Stimulated activated CD4-positive, alpha-beta T cell treated with anti-CD3 and anti-CD28 coated beads, Interleukin-1b, Interleukin-23, amount 100 ng/mL, for 48 hours (primary cell): ENCODE measurements at regions not wholly inside any gene's neighbourhood (a gene's known extent, or its start where the extent isn't known, plus 50 kb on each side); places are given as distances from the start of the nearest gene placed in this dataset.
"Not testable (repeated sequence)": the region's sequence is repeated elsewhere in the genome, so short reads cannot be mapped to it uniquely, and the experiment has no call there.

ENCODE experiments used
- DNase-seq: peaks from one replicate; pipeline ENCODE4 v3.0.0-alpha.2; 2020

DNA sequence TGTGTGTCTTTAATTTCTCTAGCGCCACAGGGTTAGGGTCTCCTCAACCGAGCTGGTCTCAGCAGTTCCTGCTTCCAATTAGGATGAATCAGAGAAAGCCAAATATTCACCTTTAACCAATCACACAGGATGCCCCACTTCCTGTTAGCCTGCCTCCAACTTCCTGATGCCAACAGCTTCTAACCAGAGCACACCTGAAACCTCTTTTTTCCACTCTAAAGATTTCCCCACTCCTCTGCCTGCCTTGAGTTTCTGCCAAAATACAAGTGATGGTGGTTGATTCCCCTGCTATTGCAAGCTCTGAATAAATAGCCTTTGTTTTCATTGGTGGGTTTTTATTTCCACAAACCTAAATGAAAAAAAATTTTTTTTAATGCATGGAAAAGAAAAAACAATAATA, 144.7 kb upstream of the UST start:
- DNase-seq: no peak

DNA sequence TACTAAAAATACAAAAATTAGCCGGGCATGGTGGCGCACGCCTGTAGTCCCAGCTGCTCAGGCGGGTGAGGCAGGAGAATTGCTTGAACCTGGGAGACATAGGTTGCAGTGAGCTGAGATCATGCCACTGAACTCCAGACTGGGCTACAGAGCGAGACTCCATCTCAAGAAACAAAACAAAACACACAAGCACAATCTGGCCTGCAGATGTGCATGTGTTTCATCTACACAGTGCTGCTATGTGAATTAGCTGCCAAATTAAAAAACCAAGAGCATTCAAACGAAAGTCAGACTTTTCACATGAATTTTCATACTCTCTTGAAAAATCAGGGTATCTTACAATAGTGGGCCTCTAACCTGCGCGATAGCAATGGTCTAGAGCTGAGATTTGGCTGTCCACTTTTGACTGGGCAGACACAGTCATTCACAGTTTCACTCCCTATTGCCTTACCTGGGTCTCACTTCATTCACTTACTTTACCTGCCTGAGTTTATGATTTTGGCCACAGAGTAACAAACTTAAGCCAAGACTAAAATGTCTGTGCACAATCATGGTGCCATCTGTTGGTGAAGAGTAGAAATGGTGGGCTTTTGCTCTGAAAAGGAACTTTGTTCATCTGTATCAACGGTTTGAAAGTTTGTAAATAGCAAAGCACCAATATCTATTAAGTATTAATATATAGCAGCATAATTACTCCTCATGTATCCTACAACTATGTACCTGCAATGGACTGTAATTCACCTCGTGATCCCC, 138.5 kb upstream of the UST start:
- no peak for DNase-seq

DNA sequence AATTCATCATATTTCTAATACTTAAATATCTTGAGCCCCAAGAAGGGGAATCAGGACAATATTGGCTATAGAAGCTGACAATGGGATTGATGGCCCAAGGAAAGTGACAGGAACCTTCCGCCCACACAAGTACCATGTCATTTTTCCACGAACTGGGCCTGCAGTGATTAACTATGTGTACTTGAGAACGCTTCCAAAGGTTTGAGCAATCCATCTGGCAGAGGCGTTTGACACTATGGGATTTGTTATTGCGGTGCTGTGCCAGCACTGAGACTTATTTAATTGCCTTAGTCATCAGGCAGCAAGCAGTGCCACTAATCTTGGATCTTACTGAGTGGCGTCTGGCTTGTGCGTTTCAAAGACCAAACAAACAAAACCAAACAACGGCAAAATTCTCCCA, 135.6 kb upstream of the UST start:
- DNase-seq: no peak

DNA sequence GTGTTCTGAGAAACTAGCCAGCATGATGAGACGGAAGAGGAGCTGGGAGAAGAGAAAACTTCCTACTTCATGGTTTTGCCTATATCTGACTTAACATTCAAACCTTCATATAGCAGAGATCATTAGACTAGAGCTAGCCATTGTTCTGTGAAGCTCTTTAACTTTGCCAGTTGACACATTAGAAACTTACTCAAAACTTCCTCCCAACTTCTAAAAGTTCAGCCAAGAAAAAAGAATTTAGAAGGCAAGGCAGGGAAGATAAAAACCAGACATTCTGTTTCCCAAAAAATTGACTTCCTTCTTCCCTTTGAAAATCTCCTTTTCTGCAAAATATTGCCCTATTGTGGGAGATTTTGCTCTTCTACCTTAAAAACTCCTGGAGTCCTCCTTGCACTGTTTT, 134.8 kb upstream of the UST start:
- DNase-seq: no peak

DNA sequence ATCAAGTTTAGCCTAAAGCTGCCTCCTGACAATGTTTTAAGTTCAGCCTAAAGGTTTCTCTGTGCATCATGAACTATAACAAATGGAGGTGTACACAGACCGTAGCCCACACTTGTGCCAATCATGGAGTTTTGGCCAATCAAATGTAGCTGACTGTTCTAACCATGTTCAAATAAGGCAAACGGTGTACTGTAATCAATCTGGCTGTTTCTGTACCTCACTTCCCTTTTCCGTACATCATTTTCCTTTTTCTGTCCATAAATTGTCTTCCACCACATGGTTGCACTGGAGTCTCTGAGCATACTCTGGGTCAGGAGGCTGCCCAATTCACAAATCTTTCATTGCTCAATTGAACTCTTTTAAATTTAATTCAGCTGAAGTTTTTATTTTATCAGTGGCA, 132.2 kb upstream of the UST start:
- no peak for DNase-seq

DNA sequence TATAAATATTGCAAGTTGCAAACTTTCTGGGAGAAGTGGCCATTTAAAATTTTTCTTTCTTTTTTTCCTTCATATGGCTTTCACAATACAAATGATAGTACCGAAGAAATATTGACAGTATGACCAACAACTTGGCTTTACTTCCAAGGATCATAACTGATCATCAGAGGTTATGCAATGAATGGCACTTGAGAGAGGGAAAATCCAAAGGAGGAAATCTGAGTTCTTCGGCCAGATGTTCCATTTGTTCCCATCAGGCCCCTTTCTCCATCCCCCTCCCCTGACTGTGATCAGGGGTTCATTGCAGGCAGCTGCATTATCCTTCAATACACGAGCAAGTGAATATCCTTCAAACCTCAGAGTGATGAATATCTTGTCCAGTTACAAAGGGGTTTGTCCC, 130.0 kb upstream of the UST start:
- no peak for DNase-seq

DNA sequence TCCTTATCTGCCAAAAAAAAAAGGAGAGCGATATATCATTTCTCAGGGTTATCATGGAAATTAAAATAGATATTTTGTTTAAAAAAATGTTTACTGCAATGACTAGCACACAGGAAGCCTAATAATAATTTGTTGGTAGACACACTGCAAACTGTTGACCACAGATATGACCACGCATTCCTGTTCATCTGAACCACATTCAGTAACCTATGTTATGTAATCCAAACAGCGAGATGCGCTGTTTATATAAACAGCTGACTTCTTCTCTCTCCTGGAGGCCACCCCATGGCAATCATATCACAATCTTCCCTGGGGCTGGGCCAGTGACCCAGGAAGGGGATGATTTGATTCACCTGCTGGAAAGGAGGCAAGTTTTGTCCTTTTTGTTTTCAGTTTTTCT, 129.3 kb upstream of the UST start:
- no peak for DNase-seq

DNA sequence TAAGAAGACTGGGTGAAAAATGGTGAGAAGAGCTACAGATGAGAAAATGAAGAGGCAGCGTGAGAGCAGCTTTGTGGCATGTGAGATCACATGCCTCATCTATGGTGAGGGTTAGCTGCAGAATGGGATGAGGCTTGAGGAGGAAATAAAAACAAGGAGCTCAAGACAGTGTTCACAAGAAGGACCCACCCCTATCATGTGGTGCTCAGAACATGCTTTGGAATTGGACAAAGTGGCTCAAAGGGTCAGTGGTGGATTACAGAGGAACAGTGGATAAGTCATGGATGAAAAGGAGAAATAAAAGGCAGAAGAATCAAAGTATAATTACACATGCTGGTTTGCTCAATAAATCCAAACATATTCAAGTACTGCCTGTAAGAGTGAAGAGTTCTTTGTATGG, 126.9 kb upstream of the UST start:
- no peak for DNase-seq

DNA sequence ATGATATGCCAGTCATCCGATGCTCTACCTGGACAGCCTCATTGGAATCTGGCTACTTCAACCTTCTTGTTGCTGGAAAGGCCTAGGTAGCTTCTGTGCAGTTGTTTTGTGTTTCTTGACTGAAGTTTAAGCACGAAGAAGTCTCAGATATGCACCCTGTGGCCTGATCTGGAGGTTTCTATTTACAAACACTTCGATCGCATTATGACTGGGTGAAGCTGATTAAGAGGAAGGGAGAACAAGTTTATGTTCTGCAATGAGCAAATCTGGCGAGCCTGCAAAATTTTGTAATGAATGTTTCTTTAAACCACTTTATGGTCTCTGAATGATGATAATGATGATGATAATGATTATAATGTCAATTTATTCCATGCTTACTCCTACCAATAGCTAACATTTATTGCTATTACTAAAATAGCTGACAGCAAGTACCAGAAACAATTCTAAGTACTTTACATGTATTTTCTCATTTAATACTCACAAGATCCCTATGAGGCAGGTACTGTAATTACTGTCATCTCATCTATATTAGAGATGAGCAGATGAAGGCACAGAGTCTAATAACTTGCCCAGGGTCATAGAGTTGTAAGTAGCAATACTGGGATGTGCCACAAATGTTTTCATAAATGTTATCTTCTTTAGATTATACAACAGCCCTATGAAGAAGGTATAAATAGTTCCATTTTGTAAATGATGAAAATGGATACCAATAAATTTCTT, 126.1 kb upstream of the UST start:
- peak; percentile 1 for DNase-seq

DNA sequence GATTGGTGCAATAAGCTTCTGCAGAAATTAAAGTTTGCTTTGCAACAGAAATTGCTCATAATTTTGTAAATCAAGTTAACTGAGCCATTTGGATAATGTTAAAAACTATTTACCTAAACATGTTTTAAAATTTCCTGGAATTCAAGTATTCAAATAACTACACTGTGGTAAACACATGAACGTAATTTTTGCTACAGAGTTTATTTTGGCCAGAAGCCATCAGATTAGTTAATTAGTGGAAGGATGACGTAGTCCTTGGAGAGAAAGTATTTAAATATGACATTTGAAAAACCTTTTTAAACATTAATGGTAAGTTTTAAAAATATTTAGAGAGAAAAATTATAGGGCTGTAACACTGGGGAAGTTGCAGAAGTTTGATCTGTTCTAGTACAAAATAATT, 121.2 kb upstream of the UST start:
- no peak for DNase-seq

DNA sequence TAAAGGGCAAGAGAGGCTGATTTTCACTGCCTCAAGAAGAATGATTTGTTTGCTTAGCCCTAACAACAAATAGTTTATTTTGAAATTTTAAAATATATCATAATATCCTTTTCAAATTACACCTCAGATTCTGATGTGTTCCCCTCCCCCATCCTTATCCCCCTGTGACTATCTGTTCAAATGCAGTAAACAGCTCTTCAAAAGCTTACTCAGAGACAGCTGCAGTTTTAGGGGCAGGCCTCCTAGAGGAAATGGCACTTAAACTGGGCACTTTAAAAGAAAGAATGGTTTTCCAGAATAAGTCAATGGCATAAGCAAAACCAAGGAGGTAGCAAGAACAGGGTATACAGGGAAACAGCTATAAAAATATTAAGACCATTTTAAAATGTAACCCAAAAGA, 118.6 kb upstream of the UST start:
- DNase-seq: no peak

DNA sequence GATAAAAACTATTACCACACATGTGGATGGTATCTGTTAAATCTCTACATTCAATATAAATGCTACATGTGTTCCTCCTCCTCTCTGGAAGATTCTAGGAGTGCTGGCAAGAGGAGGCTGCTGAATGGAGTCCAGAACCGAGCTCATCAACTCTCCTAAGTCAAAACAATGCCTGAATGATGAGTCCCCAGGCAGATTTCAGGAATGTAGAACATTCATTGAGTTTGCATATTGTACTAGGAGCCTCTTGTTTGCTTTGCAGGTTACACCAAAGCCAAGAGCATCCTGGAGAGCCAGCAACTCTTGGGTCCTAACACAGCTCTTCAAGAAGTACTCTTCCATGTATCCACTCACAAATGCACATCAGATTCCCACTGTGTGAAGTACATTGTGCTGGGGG, 117.6 kb upstream of the UST start:
- DNase-seq: no peak

DNA sequence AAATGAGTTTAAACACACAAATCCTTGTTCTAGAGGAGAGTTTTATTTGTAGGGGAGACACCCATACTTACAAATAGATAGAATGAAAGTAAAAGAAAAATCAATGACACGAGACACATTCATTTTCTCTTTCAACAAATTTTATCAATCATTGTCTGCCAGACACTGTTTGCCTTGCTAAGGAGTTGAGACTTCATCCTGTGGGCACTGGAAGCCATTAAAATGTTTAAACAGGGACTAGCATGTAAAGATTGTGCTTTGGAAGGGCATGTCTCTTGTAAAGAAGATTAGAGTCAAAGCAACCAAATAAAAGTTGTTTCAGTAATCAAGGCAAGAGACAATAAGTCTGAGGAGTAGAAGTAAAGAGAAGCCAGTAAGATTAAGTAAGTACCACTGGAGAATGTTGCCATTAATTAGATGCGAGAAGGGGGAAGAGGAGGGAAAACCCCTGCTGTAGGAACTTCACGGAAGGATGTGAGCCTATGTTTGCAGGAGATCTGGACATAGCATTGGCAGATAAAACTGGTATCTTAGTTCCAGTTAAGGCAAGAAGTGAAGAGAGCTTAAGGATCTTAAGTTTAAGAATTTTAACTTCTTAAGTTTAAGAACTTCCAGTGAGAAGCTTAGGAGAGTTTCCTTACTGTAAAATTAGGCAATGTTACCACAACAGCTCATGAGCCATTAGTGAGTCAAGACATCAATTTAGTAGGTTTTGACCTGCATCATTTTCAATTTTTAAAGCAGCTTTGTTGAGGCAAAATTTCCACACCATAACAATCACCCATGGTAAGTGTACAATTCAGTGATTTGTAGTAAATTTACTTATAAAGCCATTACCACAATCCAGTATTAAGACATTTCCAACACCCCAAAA, 117.0 kb upstream of the UST start:
- no peak for DNase-seq

DNA sequence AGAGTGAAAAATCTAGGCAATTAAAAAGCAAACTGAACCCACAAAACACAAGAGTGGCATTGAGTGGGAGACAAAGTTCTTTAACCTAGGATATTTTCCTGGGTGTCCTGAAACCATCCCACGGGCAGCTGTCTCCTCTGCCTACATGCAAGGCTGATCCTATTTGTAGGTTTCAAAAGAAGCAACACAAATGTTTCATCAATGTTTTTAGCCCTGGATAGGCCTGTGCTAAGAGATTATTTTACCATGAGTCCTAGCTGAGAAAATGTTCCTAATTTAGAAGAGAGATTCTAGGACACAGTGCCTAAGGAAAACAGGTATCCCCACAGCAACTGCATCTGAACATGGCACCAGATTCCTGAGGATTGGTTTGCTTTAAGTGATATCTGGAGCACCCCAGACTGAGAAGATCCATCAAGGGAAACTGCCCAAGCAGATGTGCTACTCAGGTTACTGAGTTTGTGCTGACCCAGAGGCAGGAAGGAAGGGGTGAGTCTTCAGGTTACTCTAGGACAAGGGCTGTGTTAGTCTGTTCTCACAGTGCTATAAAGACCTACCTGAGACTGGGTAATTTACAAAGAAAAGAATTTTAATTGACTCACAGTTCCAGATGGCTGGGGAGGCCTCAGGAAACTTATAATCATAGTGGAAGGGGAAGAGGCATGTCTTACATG, 111.6 kb upstream of the UST start:
- no peak for DNase-seq

DNA sequence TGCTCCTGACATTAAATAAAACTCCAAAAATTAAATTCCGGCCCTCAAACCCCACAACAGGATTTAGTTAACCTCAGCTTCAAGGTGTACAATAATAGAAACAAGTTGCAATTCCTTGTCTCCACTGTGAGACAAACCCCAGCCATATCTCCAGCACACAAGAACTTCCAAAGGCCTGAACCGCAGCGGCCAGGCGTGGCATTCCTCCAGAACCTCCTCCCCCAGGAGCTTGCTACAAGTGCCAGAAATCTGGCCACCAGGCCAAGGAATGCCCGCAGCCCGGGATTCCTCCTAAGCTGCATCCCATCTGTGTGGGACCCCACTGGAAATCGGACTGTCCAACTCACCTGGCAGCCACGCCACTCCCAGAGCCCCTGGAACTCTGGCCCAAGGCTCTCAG, 105.0 kb upstream of the UST start:
- DNase-seq: not testable (repeated sequence)

DNA sequence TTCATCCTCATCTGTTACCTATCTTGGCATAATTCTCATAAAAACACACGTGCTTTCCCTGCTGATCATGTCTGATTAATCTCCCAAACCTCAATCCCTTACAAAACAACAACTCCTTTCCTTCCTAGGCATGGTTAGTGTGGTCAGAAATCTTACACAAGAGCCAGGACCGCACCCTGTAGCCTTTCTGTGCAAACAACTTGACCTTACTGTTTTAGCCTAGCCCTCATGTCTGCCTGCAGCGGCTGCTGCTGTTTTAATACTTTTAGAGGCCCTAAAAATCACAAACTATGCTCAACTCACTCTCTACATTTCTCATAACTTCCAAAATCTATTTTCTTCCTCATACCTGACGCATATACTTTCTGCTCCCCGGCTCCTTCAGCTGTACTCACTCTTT, 103.6 kb upstream of the UST start:
- not testable (repeated sequence) for DNase-seq

DNA sequence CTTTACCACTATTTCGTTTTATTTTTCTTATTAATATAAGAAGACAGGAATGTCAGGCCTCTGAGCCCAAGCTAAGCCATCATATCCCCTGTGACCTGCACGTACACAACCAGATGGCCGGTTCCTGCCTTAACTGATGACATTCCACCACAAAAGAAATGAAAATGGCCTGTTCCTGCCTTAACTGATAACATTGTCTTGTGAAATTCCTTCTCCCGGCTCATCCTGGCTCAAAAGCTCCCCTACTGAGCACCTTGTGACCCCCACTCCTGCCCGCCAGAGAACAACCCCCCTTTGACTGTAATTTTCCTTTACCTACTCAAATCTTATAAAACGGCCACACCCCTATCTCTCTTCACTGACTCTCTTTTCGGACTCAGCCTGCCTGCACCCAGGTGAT, 101.8 kb upstream of the UST start:
- DNase-seq: not testable (repeated sequence)

DNA sequence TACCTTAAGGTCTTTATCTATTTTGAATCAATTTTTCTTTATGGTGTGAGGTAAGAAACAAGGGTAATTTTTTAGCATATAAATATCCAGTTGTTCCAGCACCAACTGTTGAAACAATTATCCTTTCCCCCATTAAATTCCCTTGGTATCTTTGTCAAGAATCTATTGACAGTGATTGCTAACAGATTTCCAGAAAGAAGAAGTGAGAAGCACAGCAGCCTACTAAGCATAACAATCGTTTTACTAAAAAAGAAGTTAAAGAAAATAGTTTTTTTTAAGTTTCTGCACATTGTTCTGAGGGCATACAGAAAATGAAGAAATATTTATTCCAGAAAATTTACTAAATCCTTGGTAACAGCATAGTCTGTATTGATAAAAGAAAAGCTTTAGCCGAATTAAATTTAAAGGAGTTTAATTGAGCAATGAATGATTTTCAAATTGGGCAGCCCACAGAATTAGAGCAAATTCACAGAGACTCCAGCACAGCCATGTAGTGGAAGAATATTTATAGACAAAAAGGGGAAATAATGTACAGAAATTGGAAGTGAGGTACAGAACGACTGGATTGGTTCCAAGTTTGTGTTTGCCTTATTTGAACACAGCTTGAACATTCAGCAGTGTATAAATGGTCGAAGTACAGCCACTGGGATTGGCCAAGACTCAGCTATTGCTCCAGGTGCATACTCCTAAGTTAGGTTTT, 97.9 kb upstream of the UST start:
- no peak for DNase-seq

DNA sequence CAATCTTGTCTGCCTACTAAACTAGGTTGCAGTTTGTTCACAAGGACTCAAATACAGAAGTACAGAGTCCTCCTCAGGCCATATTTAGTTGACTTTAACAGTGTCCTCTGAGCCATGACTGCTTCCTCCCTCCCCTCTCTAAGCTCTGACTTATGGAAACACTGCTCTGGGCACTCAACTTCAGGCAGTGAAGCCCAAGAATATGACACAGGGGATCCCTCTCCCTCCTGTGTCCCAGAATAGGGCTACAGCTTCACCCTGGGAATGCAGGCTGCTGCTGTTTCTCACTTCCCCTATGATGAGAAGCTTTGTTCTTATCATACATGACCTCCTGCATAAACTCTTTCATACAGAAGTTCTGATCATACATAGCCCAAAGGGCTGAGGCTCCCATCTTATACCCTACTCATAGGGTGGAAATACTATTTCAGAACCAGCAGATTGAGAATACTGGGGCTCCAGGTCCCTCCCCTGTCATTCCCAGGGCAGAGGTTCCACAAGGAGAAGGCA, 97.3 kb upstream of the UST start:
- DNase-seq: no peak

DNA sequence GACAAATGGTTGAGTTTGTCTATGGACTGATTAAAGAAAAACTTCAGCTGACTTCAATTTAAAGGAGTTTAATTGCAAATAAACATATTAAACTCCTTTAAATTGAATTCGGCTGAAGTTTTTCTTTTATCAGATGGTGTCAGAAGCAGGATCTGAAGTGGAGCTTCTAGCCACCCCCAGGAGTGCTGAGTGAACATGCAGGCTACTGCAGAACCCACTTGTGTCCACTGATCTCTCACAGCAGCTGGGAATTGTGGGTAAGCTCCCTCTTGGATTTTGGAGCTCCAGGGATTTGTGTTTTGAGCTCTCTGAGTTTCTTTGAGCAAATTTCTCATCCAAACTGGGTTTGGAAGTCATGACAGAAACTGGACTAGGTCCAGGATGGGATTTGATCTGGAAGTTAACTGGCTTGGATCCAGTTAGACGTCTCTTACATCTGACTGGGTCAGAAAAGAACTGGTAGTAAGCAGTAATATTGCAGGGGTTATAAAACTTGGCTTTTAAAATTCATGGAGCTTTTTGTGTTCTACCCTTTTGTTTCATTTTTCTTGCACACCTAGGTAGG, 95.8 kb upstream of the UST start:
- DNase-seq: no peak

DNA sequence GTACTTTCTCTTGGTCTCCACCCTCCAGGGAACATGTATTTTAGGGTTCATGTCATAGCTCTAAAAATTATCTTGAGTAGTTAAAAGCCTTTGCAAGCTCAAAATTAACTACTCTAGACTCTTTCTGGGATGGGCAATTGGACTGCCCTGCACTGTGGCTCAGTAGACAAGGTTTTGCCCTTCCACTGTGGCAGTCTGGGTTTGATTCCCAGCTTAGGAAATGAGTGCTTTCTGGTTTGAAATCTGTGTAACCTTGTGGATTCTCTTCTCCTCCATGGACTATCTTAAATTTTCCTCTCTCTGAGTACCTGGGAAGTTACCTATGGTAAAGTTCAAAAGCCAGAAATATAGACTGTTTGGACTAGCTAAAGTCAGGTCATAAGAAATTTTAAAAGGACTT, 94.6 kb upstream of the UST start:
- DNase-seq: no peak
